Uterus (tissue), 2 donors: ENCODE measurements at regions not wholly inside any gene's neighbourhood (a gene's known extent, or its start where the extent isn't known, plus 50 kb on each side); places are given as distances from the start of the nearest gene placed in this dataset.

ENCODE experiments used
- POLR2A ChIP-seq, 2 donors: fragments of 450-650 bp; IDR thresholded peaks; one replicate each; pipeline ENCODE4 v1.6.1; 2016; ENCODE audit warnings: antibody characterized with exemption in 2 of 2, mild to moderate bottlenecking in 1 of 2, moderate library complexity in 1 of 2
- TF ChIP-seq, protein P1 (sequence below), 4 experiments: fragments of 200-600 bp in 2 of 4; fragments of 450-650 bp in 2 of 4; sonication (generic) in 2 of 4; IDR thresholded peaks; one replicate each; pipeline ENCODE4 v1.5.1; 2016 to 2019; ENCODE audit warnings: antibody characterized with exemption in 4 of 4, mild to moderate bottlenecking in 2 of 4, moderate library complexity in 1 of 4

DNA sequence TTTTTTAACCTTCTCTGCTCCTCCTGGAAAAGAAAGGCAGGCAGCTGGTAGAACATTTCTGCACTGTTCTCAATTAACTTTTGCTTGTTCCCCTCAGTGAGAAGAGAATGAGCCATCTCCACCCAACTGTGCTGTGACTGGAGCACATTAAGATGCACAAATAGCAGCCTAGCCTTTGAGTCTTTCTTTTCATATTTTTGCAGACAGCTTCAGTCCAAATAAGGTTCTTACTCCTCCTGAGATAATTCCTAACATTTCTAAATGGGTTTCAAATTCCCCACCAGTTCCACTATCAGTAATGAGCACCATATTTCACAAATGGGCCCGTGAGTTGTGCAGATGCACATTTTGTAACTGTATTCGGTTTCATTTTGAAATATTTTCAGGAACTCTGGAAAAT lies 118.6 kb downstream of the SPCS3 start:
- TF ChIP-seq, protein P1, sequence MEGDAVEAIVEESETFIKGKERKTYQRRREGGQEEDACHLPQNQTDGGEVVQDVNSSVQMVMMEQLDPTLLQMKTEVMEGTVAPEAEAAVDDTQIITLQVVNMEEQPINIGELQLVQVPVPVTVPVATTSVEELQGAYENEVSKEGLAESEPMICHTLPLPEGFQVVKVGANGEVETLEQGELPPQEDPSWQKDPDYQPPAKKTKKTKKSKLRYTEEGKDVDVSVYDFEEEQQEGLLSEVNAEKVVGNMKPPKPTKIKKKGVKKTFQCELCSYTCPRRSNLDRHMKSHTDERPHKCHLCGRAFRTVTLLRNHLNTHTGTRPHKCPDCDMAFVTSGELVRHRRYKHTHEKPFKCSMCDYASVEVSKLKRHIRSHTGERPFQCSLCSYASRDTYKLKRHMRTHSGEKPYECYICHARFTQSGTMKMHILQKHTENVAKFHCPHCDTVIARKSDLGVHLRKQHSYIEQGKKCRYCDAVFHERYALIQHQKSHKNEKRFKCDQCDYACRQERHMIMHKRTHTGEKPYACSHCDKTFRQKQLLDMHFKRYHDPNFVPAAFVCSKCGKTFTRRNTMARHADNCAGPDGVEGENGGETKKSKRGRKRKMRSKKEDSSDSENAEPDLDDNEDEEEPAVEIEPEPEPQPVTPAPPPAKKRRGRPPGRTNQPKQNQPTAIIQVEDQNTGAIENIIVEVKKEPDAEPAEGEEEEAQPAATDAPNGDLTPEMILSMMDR (IDR thresholded peaks at IDR 0.05) = no peak
- no peak for TF ChIP-seq POLR2A (IDR thresholded peaks at IDR 0.05)
